ENCODE measurements at regions not wholly inside any gene's neighbourhood (a gene's known extent, or its start where the extent isn't known, plus 50 kb on each side); places are given as distances from the start of the nearest gene placed in this dataset.
"Not testable (repeated sequence)": the region's sequence is repeated elsewhere in the genome, so short reads cannot be mapped to it uniquely, and the experiment has no call there.

DNA sequence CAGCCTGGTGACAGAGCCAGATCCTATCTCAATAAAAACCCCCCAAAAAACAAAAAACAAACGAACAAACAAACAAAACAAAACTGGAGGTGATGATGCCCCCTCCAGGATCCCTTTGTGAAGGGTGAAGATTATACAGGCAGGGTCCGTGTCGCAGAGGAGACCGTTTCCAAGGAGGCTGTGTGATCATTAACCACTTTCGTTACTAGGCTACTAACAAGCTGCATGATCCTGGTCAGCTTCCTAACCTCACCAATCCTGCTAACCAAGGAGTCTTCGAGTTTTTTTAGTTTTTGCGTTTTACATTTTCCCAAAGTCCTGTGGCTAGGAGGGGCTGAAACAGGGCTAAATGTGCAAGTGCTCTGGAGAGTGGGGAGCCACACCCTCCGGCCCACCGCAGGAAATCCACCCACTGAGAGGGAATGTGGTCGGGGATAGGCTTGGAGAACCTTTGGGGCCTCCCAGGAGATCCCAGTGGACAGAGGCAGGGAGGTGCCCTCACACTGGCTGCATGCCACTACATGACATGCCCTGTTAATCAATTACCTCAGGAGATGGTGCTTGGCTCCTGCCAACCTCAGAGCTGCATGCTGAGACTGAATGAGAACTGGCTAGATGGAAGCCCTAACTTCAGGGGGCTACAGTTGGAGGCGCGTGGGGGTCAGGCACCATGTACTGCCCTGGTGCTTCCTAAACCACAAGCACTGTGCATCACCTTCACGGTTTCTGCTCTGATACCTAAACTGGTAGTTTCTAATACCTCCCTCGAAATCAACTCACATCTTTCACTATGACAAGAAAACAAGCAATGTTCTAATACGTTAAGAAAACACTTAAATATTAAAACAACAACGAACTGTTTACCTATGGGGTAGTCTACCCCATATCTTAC lies 67.5 kb upstream of the RGPD5 start:
- intact Hi-C loops (cut with micrococcal nuclease): no loop called here
- CTCF ChIA-PET: interaction anchor here (0.7 kb wide), 1 partner anchor 373 kb away, joined by 3 read pairs; no protein-coding TSS in a partner anchor
- no peak overlapping the region for H3K4me3 Mint-ChIP-seq
- H3K4me1 Mint-ChIP-seq (ENCODE audit: low read depth): no peaks in the 10 kb centered on the region
- H3K36me3 Mint-ChIP-seq (ENCODE audit: low read depth): no peaks in the 10 kb centered on the region
- DNase-seq: no peak
- peaks cover 2% of the 10 kb centered on the region for H3K9me3 Mint-ChIP-seq
- H3K27ac Mint-ChIP-seq: no peak overlapping the region
- H3K27me3 Mint-ChIP-seq (ENCODE audit: low read depth): peaks cover 26% of the 10 kb centered on the region

DNA sequence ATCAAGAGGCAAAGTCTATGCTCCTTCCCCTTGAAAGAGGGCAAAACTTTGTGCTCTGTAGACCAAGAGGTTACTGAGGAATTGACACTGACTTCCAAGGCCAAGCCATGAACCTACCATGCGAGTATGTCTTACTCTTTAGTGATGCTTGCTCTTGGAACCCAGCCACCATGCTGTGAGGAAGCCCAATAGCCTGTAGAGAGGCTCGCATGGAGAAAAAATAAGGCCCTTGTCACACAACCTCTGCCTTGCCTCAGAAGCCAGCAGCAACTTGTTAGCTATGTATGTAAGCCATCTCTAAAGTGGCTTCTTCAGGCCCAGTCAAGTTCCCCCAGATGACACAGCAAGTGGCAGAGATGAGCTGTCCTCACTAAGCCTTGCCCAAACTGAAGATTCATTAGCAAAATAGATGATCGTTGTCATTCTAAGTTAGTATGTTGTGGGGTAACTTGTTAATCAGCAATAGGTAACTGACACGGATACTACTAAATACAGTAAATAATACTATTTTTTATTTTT lies 66.1 kb upstream of the RGPD5 start:
- no peaks in the 10 kb centered on the region for H3K4me1 Mint-ChIP-seq (ENCODE audit: low read depth)
- CTCF ChIA-PET: interaction anchor here (1.2 kb wide), 1 partner anchor 182 kb away, joined by 3 read pairs; no protein-coding TSS in a partner anchor
- intact Hi-C loops (cut with micrococcal nuclease): no loop called here
- H3K4me3 Mint-ChIP-seq: no peak overlapping the region
- no peaks in the 10 kb centered on the region for H3K36me3 Mint-ChIP-seq (ENCODE audit: low read depth)
- H3K27ac Mint-ChIP-seq: no peak overlapping the region
- peaks cover 2% of the 10 kb centered on the region for H3K9me3 Mint-ChIP-seq
- DNase-seq: no peak
- H3K27me3 Mint-ChIP-seq (ENCODE audit: low read depth): peaks cover 26% of the 10 kb centered on the region

DNA sequence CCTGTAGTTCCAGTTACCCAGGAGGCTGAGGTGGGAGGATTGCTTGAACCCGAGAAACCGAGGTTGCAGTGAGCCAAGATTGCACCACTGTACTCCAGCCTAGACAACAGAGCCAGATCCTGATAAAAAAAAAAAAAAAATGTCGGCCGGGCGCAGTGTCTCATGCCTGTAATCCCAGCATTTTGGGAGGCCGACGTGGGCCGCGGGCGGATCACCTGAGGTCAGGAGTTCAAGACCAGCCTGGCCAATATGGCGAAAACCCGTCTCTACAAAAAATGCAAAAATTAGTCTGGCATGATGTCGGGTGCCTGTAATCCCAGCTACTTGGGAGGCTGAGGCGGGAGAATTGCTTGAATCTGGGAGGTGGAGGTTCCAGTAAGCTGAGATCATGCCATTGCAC lies 60.4 kb upstream of the RGPD5 start:
- H3K27me3 Mint-ChIP-seq (ENCODE audit: low read depth): peaks cover 12% of the 10 kb centered on the region
- H3K27ac Mint-ChIP-seq; H3K4me3 Mint-ChIP-seq; H3K36me3 Mint-ChIP-seq (ENCODE audit: low read depth); H3K9me3 Mint-ChIP-seq; intact Hi-C loops (cut with micrococcal nuclease); H3K4me1 Mint-ChIP-seq (ENCODE audit: low read depth); DNase-seq: not testable (repeated sequence)
- CTCF ChIA-PET: interaction anchor here (1.1 kb wide), 1 partner anchor 188 kb away, joined by 3 read pairs; no protein-coding TSS in a partner anchor

DNA sequence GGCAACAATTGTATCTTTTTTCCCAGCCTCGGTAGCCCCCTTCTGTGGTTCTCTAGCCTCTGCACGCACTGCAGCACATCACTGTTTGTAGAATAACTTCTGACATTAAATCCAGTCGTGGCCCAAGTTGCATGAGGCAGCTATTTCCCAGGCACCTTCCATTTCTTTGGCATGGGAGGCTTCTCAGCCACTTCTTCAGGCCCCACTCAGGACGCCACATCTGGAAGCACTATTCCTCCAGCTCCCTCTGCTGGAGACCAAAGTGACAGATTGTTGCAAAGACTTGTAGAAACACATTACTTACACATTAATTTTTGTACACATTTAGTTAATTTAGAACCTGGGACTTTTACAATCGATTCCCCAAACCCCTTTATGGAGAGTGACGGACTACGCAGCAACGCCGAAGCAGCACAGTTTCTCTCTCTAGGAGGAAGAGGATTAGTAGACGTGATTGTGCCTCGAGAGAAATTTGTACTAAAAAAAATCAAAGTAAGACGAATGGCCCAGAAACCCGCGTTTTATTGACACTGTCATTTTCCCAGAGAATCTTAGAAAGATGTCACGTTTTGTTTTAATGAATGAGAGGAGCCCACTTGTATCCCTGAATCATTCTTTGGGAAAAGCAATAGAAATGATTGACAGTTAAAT lies 57.8 kb upstream of the RGPD5 start:
- no peak overlapping the region for H3K4me3 Mint-ChIP-seq

More for the DNA sequence above, 57.8 kb upstream of the RGPD5 start:
- Mint-ChIP-seq H3K4me1 (ENCODE audit: low read depth) (no peaks in the 10 kb centered on the region), H3K36me3 (ENCODE audit: low read depth) (no peaks in the 10 kb centered on the region), H3K9me3 (no peaks in the 10 kb centered on the region), H3K27me3 (ENCODE audit: low read depth) (peaks cover 7% of the 10 kb centered on the region), H3K27ac (no peak overlapping the region)
- peak; percentile 50 for DNase-seq
- CTCF ChIA-PET: interaction anchor here (1.0 to 3.0 kb wide), 3 partner anchors 190 to 229 kb away, joined by 3 to 25 read pairs (median 3); no protein-coding TSS in a partner anchor
- intact Hi-C loops (cut with micrococcal nuclease): loop anchor here (1.0 to 5.0 kb wide), 2 partner anchors 124 to 190 kb away; partner anchors contain the start of genes SEPTIN10 and SOWAHC
